Keratinocyte (primary cell): ENCODE measurements at regions not wholly inside any gene's neighbourhood (a gene's known extent, or its start where the extent isn't known, plus 50 kb on each side); places are given as distances from the start of the nearest gene placed in this dataset.

Source experiments
- CTCF ChIP-seq, 3 experiments: IDR thresholded peaks in 1 of 3; conservative IDR thresholded peaks in 1 of 3; optimal IDR thresholded peaks in 1 of 3; 2 replicates in 2 of 3; 3 replicates in 1 of 3; pipeline versions ENCODE3 to v1.5.1; 2011; ENCODE audit warnings: low read length in 3 of 3, mild to moderate bottlenecking in 3 of 3, moderate library complexity in 2 of 3, control low read depth in 1 of 3, inconsistent platforms in 1 of 3; ENCODE audit not compliant: insufficient read depth in 2 of 3; ENCODE audit errors: extremely low read depth in 1 of 3
- EZH2 ChIP-seq: IDR thresholded peaks from one replicate; pipeline ENCODE4 v1.6.1; 2012; ENCODE audit warnings: inconsistent platforms, mild to moderate bottlenecking, low read length, moderate library complexity

- no peak for TF ChIP-seq CTCF (optimal IDR thresholded peaks at IDR 0.05 in 1 of 3, IDR thresholded peaks at IDR 0.05 in 1 of 3, conservative IDR thresholded peaks at IDR 0.05 in 1 of 3; ENCODE audit: extremely low read depth in 1 of 3, insufficient read depth in 2 of 3, low read length in 3 of 3)
- TF ChIP-seq EZH2: no peak
Measured at GRCh38 chr6:62711750-62712149, 425.7 kb upstream of the KHDRBS2 start.
